Mucosa of gallbladder (tissue), 1 donor: ENCODE measurements at regions not wholly inside any gene's neighbourhood (a gene's known extent, or its start where the extent isn't known, plus 50 kb on each side); places are given as distances from the start of the nearest gene placed in this dataset.
A peak's percentile ranks its signal among the peaks of the same experiment; 100 is the strongest.

ENCODE experiments used
- DNase-seq: peaks from one replicate; pipeline ENCODE4 v3.0.0-alpha.2; 2020; ENCODE audit warnings: low spot score
- donor health status: DM: no; HTN: no; CAD: no.

- no peak for DNase-seq
These were observed 250.1 kb downstream of the C16orf95 start for GRCh38 chr16:87067003-87067556.

DNA sequence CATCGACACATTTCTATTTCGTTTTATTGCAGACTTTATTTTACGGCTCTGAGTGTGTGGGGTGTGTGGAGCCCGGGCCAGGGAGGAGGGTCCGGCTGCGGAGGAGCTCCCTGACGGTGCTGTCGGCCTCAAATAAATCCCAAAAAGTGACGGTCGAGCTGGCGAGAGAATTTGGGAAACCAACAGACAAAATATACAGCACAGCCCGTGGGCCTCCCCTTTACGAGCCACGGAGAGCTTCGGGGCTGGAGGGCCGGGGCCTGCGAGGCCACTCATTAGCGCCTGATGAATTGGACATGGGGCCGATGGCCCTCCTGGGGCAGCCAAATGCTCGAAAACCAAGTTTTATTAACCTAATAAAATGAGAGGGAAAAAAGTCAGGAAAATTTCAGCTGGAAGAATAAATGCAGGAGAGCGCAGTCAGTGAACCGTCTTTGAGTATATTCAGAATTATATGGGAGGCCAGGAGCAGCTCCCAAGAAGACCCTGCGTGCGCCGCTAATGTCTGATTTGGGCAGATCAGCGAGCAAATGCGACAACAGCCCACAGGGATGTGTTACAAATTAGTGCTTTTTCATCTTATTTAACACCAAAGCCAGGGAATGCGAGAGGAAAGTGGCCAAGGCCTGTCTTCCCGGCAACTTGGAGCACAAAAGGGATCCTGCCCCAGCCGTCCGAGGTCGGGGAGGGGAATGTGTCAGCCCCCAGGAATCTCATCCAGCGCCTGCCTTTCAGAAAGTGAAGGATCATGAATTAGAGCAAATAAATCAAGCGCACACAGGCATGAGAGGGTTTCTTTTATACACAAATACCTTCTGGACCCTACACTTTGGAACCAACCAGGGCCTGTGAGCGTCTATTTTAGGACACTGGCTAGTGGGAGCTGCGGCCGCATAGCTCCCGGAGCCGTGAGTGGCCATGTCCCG is 249.1 kb downstream of the C16orf95 start:
- DNase-seq = no peak

GRCh38 chr16:87068762-87069150 is 248.4 kb downstream of the C16orf95 start:
- no peak for DNase-seq

- no peak for DNase-seq
These were observed 246.5 kb downstream of the C16orf95 start for GRCh38 chr16:87070657-87071056.

- DNase-seq = no peak
These were observed 245.1 kb downstream of the C16orf95 start for GRCh38 chr16:87072101-87072500.

- DNase-seq = no peak
These were observed 242.4 kb downstream of the C16orf95 start for GRCh38 chr16:87074641-87075318.

GRCh38 chr16:87075319-87075860 is 241.8 kb downstream of the C16orf95 start:
- no peak for DNase-seq

DNA sequence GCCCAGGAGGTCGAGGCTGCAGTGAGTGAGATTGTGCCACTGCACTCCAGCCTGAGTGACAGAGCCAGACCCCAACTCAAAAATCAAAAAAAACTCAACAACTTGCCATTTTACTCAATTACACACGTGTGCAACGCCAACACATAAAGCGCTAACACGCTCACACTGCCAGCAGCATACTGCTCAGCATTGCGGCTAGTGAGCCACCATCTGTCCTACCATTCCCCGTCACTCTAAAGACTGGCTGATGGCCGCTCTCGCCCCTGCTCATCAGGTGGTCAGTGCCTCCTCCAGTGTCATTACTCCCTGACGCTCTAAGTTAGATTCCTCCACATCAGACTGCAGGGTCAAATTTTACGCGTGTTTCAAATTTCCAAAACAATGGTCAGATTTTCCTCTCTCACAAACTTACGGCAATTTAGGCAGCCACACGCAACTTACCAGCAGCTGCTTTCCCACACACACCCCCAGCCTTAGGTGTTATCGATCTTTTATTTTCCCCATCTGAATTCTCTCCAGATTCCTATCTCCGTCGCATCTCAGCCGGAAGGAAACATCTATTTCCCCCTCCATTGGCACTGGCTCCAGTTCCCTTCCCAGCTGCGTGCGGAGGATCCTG is 240.8 kb downstream of the C16orf95 start:
- DNase-seq = no peak

- DNase-seq = peak; percentile 35
These were observed 240.0 kb downstream of the C16orf95 start for GRCh38 chr16:87076950-87077749.

- DNase-seq = no peak
These were observed 239.5 kb downstream of the C16orf95 start for GRCh38 chr16:87077750-87078127.

DNA sequence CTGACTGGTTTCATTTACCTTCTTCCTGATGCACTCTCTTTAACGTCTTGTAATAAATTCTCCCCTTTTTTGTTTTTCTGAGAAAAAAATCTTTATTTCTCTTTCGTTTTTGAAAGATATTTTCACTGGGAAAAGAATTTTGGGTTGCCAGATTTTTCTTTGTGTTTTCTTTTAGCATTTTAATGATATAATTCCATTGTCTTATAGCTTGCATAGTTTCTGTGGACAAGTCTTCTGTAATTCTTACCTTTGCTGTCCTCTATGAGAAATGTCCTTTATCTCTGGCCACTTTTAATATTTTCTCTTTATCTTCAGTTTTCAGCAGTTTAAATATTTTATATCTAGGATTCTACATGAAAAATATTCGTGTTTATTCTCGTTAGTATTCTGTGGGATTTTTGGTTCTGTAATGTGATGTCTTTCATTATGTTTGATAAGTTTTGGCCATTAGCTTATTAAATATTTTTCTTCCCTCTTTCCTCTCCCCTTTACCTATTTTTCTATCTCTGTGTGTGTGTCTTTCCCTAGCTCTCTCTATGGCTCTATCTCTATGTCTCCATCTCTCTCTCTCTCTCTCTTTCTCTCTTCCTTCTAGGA is 236.5 kb downstream of the C16orf95 start:
- no peak for DNase-seq

DNA sequence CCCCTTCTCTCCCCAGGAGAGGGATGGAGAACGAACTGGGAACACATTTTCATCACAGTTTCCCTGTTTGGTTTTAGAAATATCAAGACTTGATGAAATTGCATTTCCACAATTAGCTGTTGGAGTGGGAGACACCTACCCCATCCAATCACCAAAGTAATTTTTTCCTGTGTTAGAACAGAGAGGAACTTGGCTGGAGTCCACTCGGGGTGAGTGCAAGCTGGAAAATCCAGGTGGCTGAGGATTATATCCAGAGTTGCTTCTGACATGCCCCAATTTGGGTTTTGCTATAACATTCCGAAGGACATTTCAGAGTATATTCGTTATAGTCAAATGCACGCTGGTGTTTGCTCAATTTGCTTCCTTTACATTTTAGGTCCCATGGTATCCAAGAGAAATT is 231.8 kb downstream of the C16orf95 start:
- no peak for DNase-seq

DNA sequence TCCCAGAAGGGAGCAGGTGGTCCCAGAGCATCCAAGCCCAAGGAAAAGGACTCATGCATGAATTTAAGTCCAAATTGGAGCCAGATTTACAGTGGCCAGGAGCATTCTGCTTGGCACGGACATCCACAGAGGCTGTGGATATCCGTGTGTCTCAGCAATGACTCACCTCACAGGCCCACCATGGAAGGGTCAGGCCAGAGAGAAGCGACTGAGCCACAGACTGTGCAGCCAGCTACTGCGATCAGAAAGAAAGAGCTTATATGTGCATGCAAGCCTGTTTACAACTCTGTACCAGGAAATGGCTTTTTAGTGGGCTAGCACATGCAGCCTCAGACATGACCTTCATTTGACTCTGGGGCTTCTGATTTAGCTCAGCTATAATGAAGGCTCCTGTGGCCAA is 231.0 kb downstream of the C16orf95 start:
- no peak for DNase-seq

DNA sequence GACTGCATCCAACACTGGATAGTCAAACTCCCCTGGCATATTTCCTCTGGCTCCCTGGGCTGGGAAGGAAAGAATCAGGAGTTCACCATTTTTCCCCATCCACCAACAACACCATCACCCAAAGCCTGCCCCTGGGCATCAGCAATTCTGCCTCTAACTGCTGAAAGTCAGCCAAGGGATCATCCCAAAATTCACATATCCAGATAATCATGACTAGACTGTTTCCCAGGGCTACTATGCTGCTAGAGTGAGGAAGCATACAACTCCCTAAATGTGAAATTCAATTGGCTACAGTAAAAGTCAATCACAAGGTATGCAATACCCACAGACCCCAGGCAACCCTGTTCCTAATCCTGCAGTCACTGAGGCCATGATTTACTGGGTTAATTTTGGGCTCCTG is 230.6 kb downstream of the C16orf95 start:
- no peak for DNase-seq

GRCh38 chr16:87092958-87093357 is 224.2 kb downstream of the C16orf95 start:
- DNase-seq = no peak

DNA sequence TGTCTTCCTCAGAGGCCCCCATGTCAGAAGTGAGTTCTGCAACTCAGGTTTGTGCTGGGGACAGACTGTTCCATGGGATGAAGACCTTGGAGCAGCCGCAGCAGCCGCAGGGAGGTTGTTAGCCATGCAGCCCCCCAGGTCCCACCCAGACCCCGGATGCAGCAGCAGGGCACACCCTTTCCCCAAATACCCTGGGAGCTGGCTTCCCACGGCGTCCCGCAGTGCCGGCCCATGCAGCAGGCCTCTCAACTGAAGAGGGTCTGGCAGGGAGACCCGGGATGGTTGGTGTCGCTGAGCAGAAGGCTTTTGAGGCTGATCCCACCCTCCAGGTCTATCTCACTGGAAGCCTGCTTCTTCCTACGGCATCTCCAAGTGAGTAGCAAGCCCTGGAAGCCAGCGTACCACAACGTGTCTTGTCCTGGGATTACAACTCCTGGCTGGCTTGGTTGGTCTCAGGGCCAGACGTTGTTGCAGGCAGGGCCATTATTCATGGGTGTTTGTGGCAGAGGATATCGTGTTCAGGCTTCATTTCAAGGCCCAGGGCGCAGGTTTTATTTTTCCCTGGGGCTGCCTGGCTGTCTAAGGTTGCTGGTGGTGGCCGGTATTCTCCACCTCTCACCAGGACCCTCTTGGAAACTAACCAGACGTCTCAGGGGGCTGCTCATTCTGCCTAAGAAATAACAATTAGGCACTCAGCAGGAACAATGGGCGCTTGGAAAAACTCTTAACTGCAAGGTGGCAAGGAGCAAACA is 223.2 kb downstream of the C16orf95 start:
- no peak for DNase-seq

GRCh38 chr16:87094556-87094865 is 222.7 kb downstream of the C16orf95 start:
- DNase-seq = no peak

DNA sequence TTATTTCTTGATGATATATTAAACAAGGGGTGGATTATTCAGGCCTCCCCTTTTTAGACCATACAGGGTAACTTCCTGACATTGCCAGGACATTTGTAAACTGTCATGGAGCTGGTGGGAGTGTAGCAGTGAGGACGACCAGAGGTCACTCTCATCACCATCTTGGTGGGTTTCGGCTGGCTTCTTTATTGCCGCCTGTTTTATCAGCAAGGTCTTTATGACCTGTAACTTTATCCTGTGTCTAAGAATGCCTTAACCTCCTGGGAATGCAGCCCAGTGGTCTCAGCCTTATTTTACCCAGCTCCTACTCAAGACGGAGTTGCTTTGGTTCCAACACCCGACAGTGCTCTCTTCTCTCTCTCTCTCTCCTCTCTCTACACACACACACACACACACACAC is 221.9 kb downstream of the C16orf95 start:
- no peak for DNase-seq

GRCh38 chr16:87096746-87097333 is 220.4 kb downstream of the C16orf95 start:
- no peak for DNase-seq

DNA sequence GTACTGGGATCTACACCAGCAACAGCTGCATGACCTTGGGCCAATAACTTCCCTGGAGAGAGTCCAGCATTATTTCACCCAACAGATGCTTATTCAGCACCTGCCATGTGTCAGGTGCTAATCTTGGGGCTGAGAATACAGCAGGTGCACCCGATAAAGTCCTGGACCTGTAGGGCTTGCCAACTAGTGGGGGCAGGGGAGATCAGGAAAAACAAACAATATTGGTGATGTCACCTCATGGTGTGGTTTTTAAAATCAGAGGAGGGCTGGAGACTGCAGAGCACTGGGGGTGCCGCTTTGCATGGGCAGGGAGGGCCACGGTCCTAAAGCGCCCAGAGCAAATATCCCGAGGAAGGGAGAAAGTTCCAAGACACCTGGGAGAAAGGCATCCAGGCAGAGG is 218.8 kb downstream of the C16orf95 start:
- DNase-seq = no peak
